Mucosa of descending colon (tissue), 3 donors: ENCODE measurements at regions not wholly inside any gene's neighbourhood (a gene's known extent, or its start where the extent isn't known, plus 50 kb on each side); places are given as distances from the start of the nearest gene placed in this dataset.

Source experiments
- ATAC-seq: fragments of 200-7000 bp; cut with Tn5 transposase; one replicate; pipeline ENCODE4 v1.9.1; 2020; ENCODE audit warnings: mild to moderate bottlenecking, moderate library complexity
- DNase-seq, 3 donors: peaks; one replicate each; pipeline ENCODE4 v3.0.0-alpha.2; 2020
- H3K36me3 ChIP-seq: fragments of 200-600 bp; one replicate; pipeline ENCODE4 v1.8.0; 2021; ENCODE audit warnings: low read depth, mild to moderate bottlenecking
- H3K4me1 ChIP-seq: fragments of 200-600 bp; one replicate; pipeline ENCODE4 v1.8.0; 2021; ENCODE audit warnings: low read depth, mild to moderate bottlenecking
- H3K4me3 ChIP-seq: fragments of 200-600 bp; one replicate; pipeline ENCODE4 v1.8.0; 2021; ENCODE audit warnings: mild to moderate bottlenecking
- H3K9me3 ChIP-seq: fragments of 200-600 bp; one replicate; pipeline ENCODE4 v1.8.0; 2021; ENCODE audit warnings: mild to moderate bottlenecking
- CTCF ChIP-seq: fragments of 200-600 bp; IDR thresholded peaks from one replicate; pipeline ENCODE4 v1.8.0; 2022; ENCODE audit warnings: antibody characterized with exemption, mild to moderate bottlenecking
- intact Hi-C, 2 donors: fragments of 100-400 bp; cut with DNase I in 1 of 2; cut with micrococcal nuclease in 1 of 2; formaldehyde crosslinking; loops; one replicate each; pipeline versions ENCODE4 v1.11.0 to v1.11.1; 2022; cut with DNase I, micrococcal nuclease
- donor health status: DM: no; HTN: no; CAD: no; lungs with moderate emphysema.
- donor health status: DM: no; HTN: no; CAD: no.
- donor health status: DM: no; HTN: yes; CAD: no.

DNA sequence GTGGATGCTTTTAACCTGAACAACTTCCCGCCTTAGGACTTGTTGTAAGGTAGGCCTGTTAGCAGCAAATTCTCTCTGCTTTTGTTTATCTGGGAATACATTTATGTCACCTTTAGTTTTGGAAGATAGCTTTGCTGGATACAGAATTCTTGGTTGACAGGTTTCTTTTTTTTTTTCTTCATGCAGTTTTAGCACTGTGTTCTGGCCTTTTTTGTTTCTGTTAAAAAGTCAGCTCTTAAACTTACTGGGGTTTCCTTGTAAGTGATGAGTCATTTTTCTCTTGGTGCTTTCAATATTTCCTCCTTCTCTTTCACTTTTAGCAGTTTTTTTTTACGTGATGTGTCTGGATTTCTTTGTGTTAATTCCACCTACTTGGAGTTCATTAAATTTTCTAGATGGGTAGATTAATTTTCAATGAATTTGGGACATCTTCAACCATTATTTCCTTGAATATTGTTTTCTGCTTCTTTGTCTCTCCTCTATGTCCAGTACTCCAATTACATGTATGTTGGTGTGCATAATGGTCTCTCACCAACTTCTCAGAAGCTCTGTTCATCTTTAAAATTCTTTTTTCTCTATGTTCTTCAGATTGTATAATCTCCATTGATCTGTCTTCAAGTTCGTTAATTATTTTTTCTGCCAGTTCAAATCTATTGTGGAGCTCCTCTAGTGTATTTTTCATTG is 188.2 kb upstream of the ZNF536 start:
- intact Hi-C loops: no loop called here
- peaks cover 33% of the 10 kb centered on the region for H3K9me3 ChIP-seq
- no peak for DNase-seq
- no peaks in the 10 kb centered on the region for H3K36me3 ChIP-seq
- TF ChIP-seq CTCF: no peak
- no peak for ATAC-seq
- H3K4me3 ChIP-seq: no peak overlapping the region
- no peaks in the 10 kb centered on the region for H3K4me1 ChIP-seq

DNA sequence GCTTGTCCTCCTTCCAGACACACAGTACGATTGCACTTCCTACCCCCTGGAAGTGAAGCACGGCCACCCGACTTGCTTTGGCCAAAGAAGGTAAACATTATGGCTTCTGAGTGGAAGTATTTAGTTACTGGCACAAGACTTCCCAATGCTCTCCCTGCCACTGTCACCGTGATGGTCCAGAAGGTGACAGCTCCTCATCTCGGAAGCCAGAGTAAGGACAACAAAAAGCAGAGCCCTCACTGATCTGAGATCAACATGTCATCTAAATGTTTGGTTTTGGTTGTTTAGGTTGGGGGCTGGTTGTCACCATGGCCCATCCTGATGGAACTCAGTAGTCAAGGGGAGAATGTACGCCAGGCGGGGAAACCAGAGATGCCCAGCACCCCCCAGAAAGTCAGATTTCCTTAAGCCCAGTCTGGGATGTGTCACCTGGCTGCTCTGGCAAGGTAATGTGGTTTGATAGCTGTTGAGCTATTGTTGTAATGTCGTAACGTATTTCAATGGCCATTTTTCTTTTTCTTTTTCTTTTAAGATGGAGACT is 170.1 kb upstream of the ZNF536 start:
- Histone ChIP-seq H3K4me3 (no peak overlapping the region), H3K4me1 (no peaks in the 10 kb centered on the region), H3K9me3 (no peaks in the 10 kb centered on the region), H3K36me3 (no peaks in the 10 kb centered on the region)
- ATAC-seq: no peak
- no peak for TF ChIP-seq CTCF
- intact Hi-C loops: no loop called here
- no peak for DNase-seq

DNA sequence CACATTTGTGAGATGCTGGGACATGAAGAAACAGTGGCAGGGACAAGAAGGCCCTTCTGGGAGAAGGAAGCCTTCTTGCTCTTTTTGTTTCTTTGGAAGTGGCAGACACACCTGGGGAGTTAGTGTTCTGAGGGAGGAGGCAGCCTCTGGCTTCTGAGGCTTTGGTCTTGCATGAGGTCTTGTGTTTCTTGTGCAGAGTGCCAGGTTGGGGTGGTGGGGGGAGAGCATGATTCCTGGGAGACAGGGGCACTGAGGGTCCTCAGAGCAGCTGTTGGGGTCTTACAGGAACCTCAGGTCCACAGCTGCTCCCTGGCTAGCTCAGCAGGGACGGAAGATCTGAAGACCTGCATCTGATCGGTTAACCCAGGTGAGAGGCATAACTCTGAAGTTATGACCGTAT is 167.5 kb upstream of the ZNF536 start:
- intact Hi-C loops: no loop called here
- ATAC-seq: no peak

DNA sequence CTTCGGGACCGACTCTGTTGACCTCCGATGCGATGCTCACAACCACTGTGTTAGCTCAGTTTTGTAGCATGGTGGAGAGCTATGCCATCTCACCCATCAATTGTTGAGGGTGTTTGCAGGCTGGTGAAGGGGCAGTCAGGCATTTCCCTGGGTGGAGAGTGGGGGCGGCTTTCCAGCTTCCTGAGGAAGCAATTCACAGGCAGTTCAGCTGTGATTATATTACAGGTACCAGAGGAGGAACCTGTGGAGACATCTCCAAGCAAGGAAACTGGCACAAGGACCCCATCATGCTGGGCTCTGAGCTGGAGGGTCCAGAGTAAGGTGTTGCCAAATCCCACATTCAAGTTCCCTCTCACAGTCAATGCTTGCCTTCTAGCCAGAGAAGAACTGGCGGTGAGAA is 166.0 kb upstream of the ZNF536 start:
- no peak for ATAC-seq
- intact Hi-C loops: no loop called here

More for the DNA sequence above, 167.5 kb upstream of the ZNF536 start:
- H3K9me3 ChIP-seq: no peaks in the 10 kb centered on the region
- DNase-seq: no peak
- H3K4me1 ChIP-seq: no peaks in the 10 kb centered on the region
- no peaks in the 10 kb centered on the region for H3K36me3 ChIP-seq
- TF ChIP-seq CTCF: no peak
- H3K4me3 ChIP-seq: no peak overlapping the region

GRCh38 chr19:30207357-30207756 is 164.8 kb upstream of the ZNF536 start:
- no peak for ATAC-seq
- H3K4me3 ChIP-seq: no peak overlapping the region
- intact Hi-C loops: no loop called here
- H3K9me3 ChIP-seq: no peaks in the 10 kb centered on the region
- H3K36me3 ChIP-seq: no peaks in the 10 kb centered on the region
- no peak for TF ChIP-seq CTCF
- no peak for DNase-seq
- H3K4me1 ChIP-seq: no peaks in the 10 kb centered on the region

More for the DNA sequence above, 166.0 kb upstream of the ZNF536 start:
- no peak for TF ChIP-seq CTCF
- Histone ChIP-seq H3K9me3 (no peaks in the 10 kb centered on the region), H3K36me3 (no peaks in the 10 kb centered on the region), H3K4me3 (no peak overlapping the region), H3K4me1 (no peaks in the 10 kb centered on the region)
- no peak for DNase-seq
